Urinary bladder (tissue), 3 donors: ENCODE measurements at regions not wholly inside any gene's neighbourhood (a gene's known extent, or its start where the extent isn't known, plus 50 kb on each side); places are given as distances from the start of the nearest gene placed in this dataset.

Experiments
- DNase-seq: peaks from one replicate; pipeline ENCODE4 v3.0.0-alpha.2; 2015; ENCODE audit errors: extremely low spot score
- H3K27ac ChIP-seq: one replicate; pipeline ENCODE4 v1.5.1; 2013; ENCODE audit warnings: low read depth, mild to moderate bottlenecking, moderate library complexity
- H3K36me3 ChIP-seq: one replicate; pipeline ENCODE4 v1.6.1; 2013; ENCODE audit warnings: mild to moderate bottlenecking, moderate library complexity; ENCODE audit not compliant: insufficient read depth
- H3K4me1 ChIP-seq: one replicate; pipeline ENCODE4 v1.6.1; 2013; ENCODE audit warnings: mild to moderate bottlenecking, moderate library complexity; ENCODE audit not compliant: insufficient read depth
- H3K4me3 ChIP-seq: one replicate; pipeline ENCODE4 v1.5.1; 2013; ENCODE audit warnings: low read depth, low read length
- WGBS: extraction: QIAGEN DNeasy Blood & Tissue Kit; methylation state at CpG from one replicate; pipeline ENCODE4 v1.1.7; 2013; 5-methylcytosine and 5-hydroxymethylcytosine counted together
- donor health status: healthy with polysubstance abuse.
- donor health status: healthy.

- Histone ChIP-seq H3K4me1 (no peaks in the 10 kb centered on the region), H3K36me3 (no peaks in the 10 kb centered on the region), H3K4me3 (no peak overlapping the region), H3K27ac (no peak overlapping the region)
- DNase-seq = no peak
- WGBS = 96% methylated on average over 16 of the region's 16 CpGs
Observed at GRCh38 chr6:6970851-6971250, 136.9 kb upstream of the RREB1 start.

- 77% methylated on average over 11 of the region's 11 CpGs for WGBS
- no peak overlapping the region for H3K4me3 ChIP-seq
- no peak for DNase-seq
- H3K36me3 ChIP-seq = no peaks in the 10 kb centered on the region
- no peak overlapping the region for H3K27ac ChIP-seq
- H3K4me1 ChIP-seq = no peaks in the 10 kb centered on the region
Observed at GRCh38 chr6:6971369-6971768, 136.4 kb upstream of the RREB1 start.

- H3K4me3 ChIP-seq = no peak overlapping the region
- H3K27ac ChIP-seq = no peak overlapping the region
- no peak for DNase-seq
- H3K4me1 ChIP-seq = no peaks in the 10 kb centered on the region
- WGBS = 44% methylated on average over 2 of the region's 2 CpGs
- H3K36me3 ChIP-seq = no peaks in the 10 kb centered on the region
Observed at GRCh38 chr6:6972456-6972855, 135.3 kb upstream of the RREB1 start.

GRCh38 chr6:6973721-6974120 is 134.0 kb upstream of the RREB1 start:
- no peak for DNase-seq
- no peak overlapping the region for H3K4me3 ChIP-seq
- no peaks in the 10 kb centered on the region for H3K4me1 ChIP-seq
- 84% methylated on average over 6 of the region's 6 CpGs for WGBS
- no peaks in the 10 kb centered on the region for H3K36me3 ChIP-seq
- H3K27ac ChIP-seq = no peak overlapping the region

- H3K27ac ChIP-seq = no peak overlapping the region
- 73% methylated on average over 6 of the region's 6 CpGs for WGBS
Observed at GRCh38 chr6:6975459-6976111, 132.2 kb upstream of the RREB1 start.

GRCh38 chr6:6976193-6976592 is 131.6 kb upstream of the RREB1 start:
- DNase-seq = no peak
- 82% methylated on average over 4 of the region's 4 CpGs for WGBS

More at GRCh38 chr6:6975459-6976111, 132.2 kb upstream of the RREB1 start:
- Histone ChIP-seq H3K36me3 (no peaks in the 10 kb centered on the region), H3K4me3 (no peak overlapping the region), H3K4me1 (no peaks in the 10 kb centered on the region)
- no peak for DNase-seq

GRCh38 chr6:6978731-6979130 is 129.0 kb upstream of the RREB1 start:
- WGBS = 83% methylated on average over 5 of the region's 5 CpGs
- DNase-seq = no peak
- Histone ChIP-seq H3K27ac (no peak overlapping the region), H3K4me3 (no peak overlapping the region), H3K36me3 (no peaks in the 10 kb centered on the region), H3K4me1 (no peaks in the 10 kb centered on the region)

More at GRCh38 chr6:6976193-6976592, 131.6 kb upstream of the RREB1 start:
- Histone ChIP-seq H3K4me1 (no peaks in the 10 kb centered on the region), H3K4me3 (no peak overlapping the region), H3K36me3 (no peaks in the 10 kb centered on the region), H3K27ac (no peak overlapping the region)

GRCh38 chr6:6980999-6981597 is 126.7 kb upstream of the RREB1 start:
- no peak overlapping the region for H3K4me3 ChIP-seq
- WGBS = 73% methylated on average over 14 of the region's 14 CpGs
- H3K4me1 ChIP-seq = no peaks in the 10 kb centered on the region
- H3K36me3 ChIP-seq = no peaks in the 10 kb centered on the region
- H3K27ac ChIP-seq = no peak overlapping the region
- no peak for DNase-seq

- Histone ChIP-seq H3K4me3 (no peak overlapping the region), H3K27ac (no peak overlapping the region), H3K36me3 (no peaks in the 10 kb centered on the region), H3K4me1 (no peaks in the 10 kb centered on the region)
- 93% methylated on average over 4 of the region's 4 CpGs for WGBS
- DNase-seq = no peak
Observed at GRCh38 chr6:6981681-6982322, 126.0 kb upstream of the RREB1 start.

GRCh38 chr6:6982663-6983062 is 125.1 kb upstream of the RREB1 start:
- Histone ChIP-seq H3K36me3 (no peaks in the 10 kb centered on the region), H3K4me1 (no peaks in the 10 kb centered on the region), H3K27ac (no peak overlapping the region), H3K4me3 (no peak overlapping the region)
- 86% methylated on average over 6 of the region's 6 CpGs for WGBS
- DNase-seq = no peak

GRCh38 chr6:6984585-6985366 is 123.0 kb upstream of the RREB1 start:
- 81% methylated on average over 13 of the region's 13 CpGs for WGBS
- Histone ChIP-seq H3K4me1 (no peaks in the 10 kb centered on the region), H3K36me3 (no peaks in the 10 kb centered on the region)

GRCh38 chr6:6986344-6986743 is 121.4 kb upstream of the RREB1 start:
- WGBS = 72% methylated on average over 1 of the region's 1 CpG
- no peak overlapping the region for H3K4me3 ChIP-seq
- DNase-seq = no peak
- H3K27ac ChIP-seq = no peak overlapping the region
- H3K4me1 ChIP-seq = no peaks in the 10 kb centered on the region
- H3K36me3 ChIP-seq = no peaks in the 10 kb centered on the region

More at GRCh38 chr6:6984585-6985366, 123.0 kb upstream of the RREB1 start:
- no peak for DNase-seq
- Histone ChIP-seq H3K27ac (no peak overlapping the region), H3K4me3 (no peak overlapping the region)

GRCh38 chr6:6987749-6988148 is 120.0 kb upstream of the RREB1 start:
- DNase-seq = no peak
- WGBS = 83% methylated on average over 4 of the region's 4 CpGs
- H3K27ac ChIP-seq = no peak overlapping the region
- H3K4me1 ChIP-seq = no peaks in the 10 kb centered on the region
- H3K4me3 ChIP-seq = no peak overlapping the region
- H3K36me3 ChIP-seq = no peaks in the 10 kb centered on the region
